ENCODE measurements at regions not wholly inside any gene's neighbourhood (a gene's known extent, or its start where the extent isn't known, plus 50 kb on each side); places are given as distances from the start of the nearest gene placed in this dataset.

DNA sequence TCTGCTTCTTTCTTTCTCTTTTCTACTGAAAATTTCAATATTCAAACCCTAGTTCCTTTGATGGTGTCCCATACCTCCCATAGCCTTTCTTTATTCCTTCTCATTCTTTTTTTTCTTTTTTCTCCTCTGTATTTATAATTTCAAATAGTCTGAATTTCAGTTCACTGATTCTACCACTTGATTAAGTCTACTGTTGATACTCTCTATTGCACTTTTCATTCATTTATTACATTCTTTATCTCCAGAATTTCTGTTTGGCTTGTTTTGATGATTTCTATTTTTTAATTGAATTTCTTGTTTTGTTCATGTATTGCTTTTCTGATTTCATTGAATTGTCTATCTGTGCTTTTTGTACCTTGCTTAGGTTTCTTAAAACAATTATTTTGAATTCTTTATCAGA is 111.9 kb upstream of the VRK2 start:
- Histone ChIP-seq H3K4me3 (no peak overlapping the region), H3K36me3 (no peaks in the 10 kb centered on the region), H3K9me3 (peaks cover 9% of the 10 kb centered on the region), H3K27me3 (no peaks in the 10 kb centered on the region)
- DNase-seq: no peak

DNA sequence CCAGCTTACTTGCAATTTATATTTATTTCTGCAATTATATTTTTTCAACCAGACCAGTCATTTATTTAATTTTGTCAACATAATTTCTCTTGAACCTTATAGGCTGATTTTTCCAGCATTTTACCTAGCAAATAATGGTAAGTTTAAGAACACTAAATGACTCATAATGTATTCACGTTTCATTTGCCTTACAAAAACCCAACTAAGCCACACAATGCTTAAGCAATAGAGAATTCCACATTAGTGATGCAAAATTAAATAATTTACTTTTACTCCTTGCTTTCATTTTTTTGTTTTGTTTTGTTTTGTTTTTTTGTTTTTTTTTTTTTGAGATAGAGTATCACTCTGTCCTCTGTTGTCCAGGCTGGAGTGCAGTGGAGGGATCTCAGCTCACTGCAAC is 110.4 kb upstream of the VRK2 start:
- Histone ChIP-seq H3K4me3 (no peak overlapping the region), H3K36me3 (no peaks in the 10 kb centered on the region), H3K9me3 (peaks cover 9% of the 10 kb centered on the region), H3K27me3 (no peaks in the 10 kb centered on the region)
- no peak for DNase-seq

DNA sequence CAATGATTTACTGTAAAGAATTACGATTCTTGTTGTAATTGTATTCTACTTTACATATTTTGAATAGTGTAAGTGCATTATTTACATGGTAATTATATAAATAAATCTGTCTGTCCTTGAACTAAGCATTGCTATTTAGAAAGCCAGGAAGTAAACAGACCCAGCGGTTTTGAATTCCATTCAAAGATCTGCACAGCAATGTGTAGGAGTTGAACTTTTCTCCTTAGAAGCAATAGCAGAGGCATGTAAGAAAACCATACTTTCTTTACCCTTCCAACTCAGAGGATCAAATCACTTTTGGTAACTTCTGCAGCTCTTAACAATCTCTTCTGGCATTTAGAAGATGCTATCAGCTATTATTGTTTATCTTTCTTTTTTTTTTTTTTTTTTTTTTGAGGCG is 109.2 kb upstream of the VRK2 start:
- no peak overlapping the region for H3K4me3 ChIP-seq
- no peak for DNase-seq
- no peaks in the 10 kb centered on the region for H3K36me3 ChIP-seq
- peaks cover 9% of the 10 kb centered on the region for H3K9me3 ChIP-seq
- H3K27me3 ChIP-seq: no peaks in the 10 kb centered on the region

DNA sequence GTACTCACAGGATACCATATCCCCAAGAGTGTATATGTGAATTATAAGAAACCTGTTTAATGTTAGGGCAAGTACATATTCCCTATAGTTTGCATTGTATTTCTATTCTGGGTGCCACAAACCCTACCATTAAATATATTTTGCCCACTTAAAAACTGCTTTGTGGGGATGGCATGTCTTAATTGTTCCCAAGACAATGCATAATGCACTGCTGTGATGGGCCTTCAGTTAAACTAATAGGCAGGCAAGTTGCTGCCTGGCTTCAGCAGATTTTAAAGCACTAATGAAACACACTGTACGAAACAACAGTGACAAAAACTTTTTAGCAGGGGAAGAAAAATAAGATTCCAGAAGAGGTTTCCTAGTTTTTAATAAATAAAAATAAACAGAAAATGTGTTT is 104.8 kb upstream of the VRK2 start:
- Histone ChIP-seq H3K9me3 (0 out of 2 replicates have a peak, but pooled peaks cover 2% of the 10 kb centered on the region), H3K27me3 (no peaks in the 10 kb centered on the region), H3K36me3 (no peaks in the 10 kb centered on the region), H3K4me3 (no peak overlapping the region)
- no peak for DNase-seq

DNA sequence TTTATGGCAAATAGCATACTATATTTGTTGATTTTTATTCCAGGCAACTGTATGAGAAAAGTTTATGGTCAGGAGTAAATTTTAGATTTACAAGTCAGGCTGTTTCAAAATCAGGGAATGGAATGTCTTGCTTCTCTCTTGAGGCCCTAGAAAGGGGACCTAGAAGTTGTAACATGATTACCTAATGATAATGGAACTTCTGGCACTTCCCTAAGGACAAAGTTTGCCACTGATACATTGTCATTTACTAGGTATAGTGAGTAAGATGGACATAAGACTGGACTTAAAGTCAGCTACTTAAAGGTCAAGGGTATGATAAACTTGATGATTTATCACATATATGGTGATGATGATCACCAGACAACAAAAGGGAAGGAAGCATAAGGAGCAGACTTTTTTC is 103.3 kb upstream of the VRK2 start:
- no peaks in the 10 kb centered on the region for H3K9me3 ChIP-seq
- no peaks in the 10 kb centered on the region for H3K27me3 ChIP-seq
- DNase-seq: no peak
- H3K36me3 ChIP-seq: no peaks in the 10 kb centered on the region
- H3K4me3 ChIP-seq: no peak overlapping the region

DNA sequence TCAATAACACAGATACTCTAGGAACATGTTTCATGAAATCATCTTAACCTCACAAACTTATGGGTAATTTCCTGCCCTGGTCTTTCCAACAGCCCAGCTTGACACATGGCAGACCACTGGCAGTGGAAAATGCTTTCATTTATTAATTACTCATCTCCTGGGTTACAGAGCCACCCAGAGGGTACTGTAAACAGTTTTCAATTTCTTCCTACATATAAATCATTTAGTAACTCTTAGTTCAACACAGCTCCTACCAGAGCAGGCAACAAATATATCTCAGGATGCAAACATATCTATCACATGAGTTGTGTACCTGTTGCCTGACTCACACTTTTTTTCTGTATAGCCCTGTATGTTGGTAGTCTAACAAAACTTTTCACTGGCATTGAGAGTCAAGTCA is 99.2 kb upstream of the VRK2 start:
- DNase-seq: no peak
- Histone ChIP-seq H3K27me3 (no peaks in the 10 kb centered on the region), H3K9me3 (no peaks in the 10 kb centered on the region), H3K4me3 (no peak overlapping the region), H3K36me3 (no peaks in the 10 kb centered on the region)

DNA sequence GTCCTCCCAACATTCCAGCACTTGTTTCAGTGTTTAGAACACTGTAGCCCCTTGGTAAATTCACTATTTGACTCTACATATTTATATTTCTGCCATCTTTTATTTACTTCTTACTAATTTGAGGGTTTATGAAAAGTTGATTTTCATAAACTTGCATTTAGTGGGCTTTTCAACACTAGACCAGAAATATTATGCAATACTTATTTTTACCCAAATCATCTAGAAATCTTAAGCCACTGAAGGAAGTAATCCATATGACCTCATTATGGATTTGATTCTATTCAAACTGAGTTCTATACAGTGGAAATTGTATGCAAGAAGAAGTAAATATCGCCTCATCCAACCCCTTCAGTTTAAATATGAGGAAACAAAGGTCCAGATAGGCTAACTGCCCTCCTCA is 92.6 kb upstream of the VRK2 start:
- H3K27me3 ChIP-seq: no peaks in the 10 kb centered on the region
- H3K9me3 ChIP-seq: no peaks in the 10 kb centered on the region
- no peaks in the 10 kb centered on the region for H3K36me3 ChIP-seq
- no peak overlapping the region for H3K4me3 ChIP-seq
- DNase-seq: no peak

DNA sequence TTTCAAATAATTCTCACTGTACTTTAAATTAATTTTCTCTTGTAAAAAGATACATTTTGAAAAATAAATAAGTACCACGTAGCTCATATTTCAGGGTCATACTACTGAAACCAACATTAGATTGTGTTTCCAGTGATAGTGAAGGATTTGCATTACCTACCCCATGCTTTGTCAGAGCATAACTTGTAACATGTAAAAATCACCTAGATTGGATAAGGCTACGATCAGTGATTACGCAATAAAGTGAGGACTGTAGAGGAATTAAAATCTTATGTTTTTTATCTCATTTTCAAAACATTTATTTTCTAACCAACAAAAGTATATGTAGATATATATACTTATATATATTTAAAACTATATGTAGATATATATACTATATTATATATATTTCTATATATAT is 89.4 kb upstream of the VRK2 start:
- Histone ChIP-seq H3K9me3 (no peaks in the 10 kb centered on the region), H3K4me3 (no peak overlapping the region), H3K36me3 (no peaks in the 10 kb centered on the region), H3K27me3 (no peaks in the 10 kb centered on the region)
- no peak for DNase-seq

DNA sequence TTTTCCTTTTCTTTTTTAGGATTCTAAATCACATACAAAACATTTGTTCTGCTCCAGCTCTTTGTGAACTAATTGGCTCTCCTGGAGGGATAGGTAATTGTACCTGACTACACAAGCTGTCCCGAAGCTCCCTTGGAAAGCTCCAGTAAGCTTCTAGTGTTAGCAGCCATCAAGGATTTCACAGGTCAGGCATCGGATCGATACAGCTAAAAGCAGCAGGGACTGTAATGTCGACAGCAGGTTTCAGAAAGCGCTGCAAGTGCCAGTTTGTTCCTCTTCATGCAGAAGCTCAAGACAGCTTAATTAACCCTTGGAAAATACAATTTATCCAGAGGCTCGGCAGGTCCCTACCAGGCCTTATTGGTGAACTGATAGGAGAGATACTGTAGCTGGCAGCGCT is 87.2 kb upstream of the VRK2 start:
- H3K27me3 ChIP-seq: no peaks in the 10 kb centered on the region
- H3K4me3 ChIP-seq: no peak overlapping the region
- H3K9me3 ChIP-seq: no peaks in the 10 kb centered on the region
- DNase-seq: no peak
- H3K36me3 ChIP-seq: no peaks in the 10 kb centered on the region

DNA sequence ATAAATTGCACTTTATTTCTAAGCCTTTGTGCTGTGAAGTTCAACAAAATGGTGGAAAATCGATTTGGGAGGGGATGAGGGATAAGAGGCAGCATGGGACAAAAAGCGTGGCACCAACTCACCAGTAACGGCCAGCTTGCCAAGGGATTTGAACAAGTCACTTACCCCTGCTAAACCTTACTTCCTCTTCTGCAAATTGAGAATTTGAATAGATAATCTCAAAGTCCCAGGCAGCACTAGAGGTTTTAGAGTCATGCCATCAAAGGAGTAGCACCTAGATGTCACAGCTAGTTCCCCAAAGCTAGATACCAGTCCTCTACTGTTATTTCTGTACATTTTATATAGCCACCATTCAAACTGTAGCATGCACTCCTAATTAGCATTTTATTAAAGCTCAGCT is 83.7 kb upstream of the VRK2 start:
- DNase-seq: no peak
- Histone ChIP-seq H3K9me3 (no peaks in the 10 kb centered on the region), H3K4me3 (no peak overlapping the region), H3K27me3 (no peaks in the 10 kb centered on the region), H3K36me3 (no peaks in the 10 kb centered on the region)

DNA sequence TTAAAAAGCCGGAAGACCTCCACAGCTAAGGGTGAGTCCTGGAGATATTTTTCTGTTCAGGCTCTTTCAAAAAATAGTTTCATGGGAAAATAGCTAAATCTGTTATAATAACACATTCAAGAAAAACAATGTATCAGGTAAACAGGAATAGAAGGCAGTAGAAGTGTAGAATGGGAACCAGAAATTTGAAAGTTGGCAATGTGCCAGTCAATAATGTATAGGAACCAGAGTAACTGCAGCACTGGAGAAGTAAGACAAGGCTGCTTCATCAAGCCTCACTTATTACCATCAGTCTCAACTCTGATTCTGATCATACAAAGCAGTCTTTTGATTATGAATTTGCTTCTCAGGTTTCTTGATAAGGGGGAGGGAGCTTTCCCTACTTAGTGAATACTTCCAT is 81.4 kb upstream of the VRK2 start:
- H3K4me3 ChIP-seq: no peak overlapping the region
- no peak for DNase-seq
- H3K9me3 ChIP-seq: no peaks in the 10 kb centered on the region
- no peaks in the 10 kb centered on the region for H3K36me3 ChIP-seq
- H3K27me3 ChIP-seq: no peaks in the 10 kb centered on the region

DNA sequence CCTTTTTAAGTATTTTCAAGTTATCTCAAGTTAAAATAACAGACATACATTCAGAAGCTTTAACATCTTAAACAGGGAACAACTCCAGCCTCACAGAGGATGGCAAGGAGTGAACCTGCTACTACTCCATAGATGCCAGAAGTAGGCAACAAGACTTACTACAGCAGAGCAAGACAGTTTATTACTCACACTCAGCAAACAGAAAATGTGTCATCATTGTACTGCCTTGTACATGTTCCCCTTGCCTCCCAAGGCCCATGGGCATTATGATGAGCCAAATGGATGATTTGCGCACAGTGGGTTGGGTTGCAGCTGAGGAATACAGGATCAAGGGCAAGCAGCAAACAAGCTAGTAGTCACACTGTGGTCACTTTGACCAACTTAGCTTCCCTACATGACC is 80.6 kb upstream of the VRK2 start:
- H3K36me3 ChIP-seq: no peaks in the 10 kb centered on the region
- no peak for DNase-seq
- H3K27me3 ChIP-seq: no peaks in the 10 kb centered on the region
- H3K9me3 ChIP-seq: no peaks in the 10 kb centered on the region
- H3K4me3 ChIP-seq: no peak overlapping the region

DNA sequence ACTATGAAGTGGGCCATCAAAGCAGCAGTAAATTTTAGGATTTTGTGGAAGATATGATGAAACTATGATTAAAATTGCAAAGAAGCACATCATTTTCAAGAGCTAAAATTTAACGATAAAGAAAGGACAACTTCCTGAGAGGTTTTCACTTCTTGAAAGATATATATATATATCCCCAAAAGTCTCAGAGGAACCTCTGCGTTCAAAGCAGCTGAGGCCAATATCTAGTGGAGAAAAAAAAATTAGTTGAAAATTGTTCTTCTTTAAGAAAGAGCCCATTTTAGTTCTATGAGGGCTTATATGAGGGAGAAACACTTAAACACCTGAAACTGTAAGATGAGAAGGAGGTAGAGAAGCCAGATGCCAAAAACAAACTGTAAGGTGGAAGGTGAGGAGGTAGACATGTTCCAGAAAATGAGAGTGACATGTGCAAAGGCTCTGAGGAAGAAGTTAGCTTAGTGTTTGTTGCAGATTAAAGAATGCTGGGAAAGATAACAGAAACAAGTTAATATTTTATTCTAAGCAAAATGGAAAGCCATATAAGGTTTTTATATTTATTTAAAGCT is 72.9 kb upstream of the VRK2 start:
- Histone ChIP-seq H3K9me3 (peaks cover 3% of the 10 kb centered on the region; the same call in 1 of the 2 replicates), H3K27me3 (no peaks in the 10 kb centered on the region), H3K36me3 (no peaks in the 10 kb centered on the region), H3K4me3 (no peak overlapping the region)
- DNase-seq: no peak

DNA sequence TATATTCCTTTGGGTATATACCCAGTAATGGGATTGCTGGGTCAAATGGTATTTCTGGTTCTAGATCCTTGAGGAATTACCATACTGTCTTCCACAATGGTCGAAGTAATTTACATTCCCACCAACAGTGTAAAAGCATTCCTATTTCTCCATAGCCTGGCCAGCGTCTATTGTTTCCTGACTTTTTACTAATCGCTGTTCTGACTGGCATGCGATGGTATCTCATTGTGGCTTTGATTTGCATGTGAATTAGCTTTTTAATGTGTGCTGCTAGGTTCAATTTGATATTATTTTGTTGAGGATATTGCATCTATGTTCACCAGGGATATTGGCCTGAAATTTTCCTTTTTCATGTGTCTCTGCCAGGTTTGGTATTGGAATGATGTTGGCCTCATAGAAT is 67.4 kb upstream of the VRK2 start:
- Histone ChIP-seq H3K9me3 (peaks cover 6% of the 10 kb centered on the region; the same call in 1 of the 2 replicates), H3K4me3 (no peak overlapping the region), H3K36me3 (no peaks in the 10 kb centered on the region), H3K27me3 (no peaks in the 10 kb centered on the region)
- DNase-seq: no peak

DNA sequence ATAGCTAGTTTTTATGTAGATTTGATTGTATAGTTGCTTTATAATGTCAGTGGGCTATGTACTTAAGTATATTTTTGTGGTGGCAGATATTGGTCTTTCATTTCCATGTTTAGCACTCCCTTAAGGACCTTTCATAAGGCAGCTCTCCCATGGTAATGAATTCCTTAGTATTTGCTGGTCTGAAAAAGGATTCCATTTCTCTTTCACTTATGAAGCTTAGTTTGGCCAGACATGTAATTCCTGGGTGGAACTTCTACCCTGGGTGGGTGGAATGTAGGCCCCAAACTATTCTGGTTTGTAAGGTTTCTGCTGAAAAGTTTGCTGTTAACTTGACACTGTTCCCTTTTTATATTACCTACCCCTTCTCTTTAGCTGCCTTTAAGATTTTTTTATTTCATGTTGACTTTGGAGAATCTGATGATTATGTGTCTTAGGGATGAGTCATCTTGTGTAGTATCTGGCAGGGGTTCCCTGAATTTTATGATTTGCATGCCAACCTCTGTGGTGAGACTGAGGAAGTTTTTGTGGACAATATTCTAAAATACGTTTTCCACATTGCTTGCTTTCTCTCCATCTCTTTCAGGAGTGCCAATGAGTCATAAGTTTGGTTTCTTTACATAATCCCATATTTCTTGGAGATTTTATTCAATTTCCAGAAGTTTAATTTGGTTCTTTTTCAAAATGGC is 65.4 kb upstream of the VRK2 start:
- H3K4me3 ChIP-seq: no peak overlapping the region
- DNase-seq: peak; percentile 53
- peaks cover 6% of the 10 kb centered on the region; the same call in 1 of the 2 replicates for H3K9me3 ChIP-seq
- no peaks in the 10 kb centered on the region for H3K27me3 ChIP-seq
- no peaks in the 10 kb centered on the region for H3K36me3 ChIP-seq

DNA sequence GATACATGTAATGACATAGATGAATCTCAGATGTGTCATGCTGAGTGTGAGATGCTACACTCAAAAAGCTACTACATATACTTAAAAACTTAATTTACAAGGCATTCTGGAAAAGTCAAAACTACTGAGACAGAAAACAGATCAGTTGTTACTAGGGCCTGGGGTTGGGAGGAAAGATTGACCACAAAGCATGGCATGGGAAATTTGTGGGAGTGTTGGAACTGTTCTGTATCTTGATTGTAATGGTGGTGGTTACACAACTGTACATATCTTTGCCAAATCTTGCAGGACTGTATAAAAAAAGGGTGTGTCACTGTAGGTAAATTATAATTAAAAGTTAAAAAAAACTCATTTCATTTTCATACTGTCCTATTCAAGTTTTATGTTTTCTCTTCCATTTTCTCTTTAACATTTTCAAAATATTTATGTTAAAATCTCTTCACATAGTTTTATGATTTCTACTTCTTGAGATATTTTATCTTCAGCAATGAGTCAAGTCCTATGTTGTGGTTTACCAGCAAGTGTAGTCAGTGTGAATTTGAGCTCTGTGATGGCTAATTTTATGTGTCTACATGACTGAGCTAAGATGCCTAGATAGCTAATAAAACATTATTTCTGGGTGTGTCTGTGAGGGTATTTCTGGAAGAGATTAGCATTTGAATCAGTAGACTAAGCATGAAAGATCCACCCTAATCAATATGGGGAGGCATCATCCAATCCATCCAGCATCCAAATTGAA is 58.6 kb upstream of the VRK2 start:
- H3K36me3 ChIP-seq: no peaks in the 10 kb centered on the region
- no peaks in the 10 kb centered on the region for H3K27me3 ChIP-seq
- DNase-seq: no peak
- no peaks in the 10 kb centered on the region for H3K9me3 ChIP-seq
- no peak overlapping the region for H3K4me3 ChIP-seq

DNA sequence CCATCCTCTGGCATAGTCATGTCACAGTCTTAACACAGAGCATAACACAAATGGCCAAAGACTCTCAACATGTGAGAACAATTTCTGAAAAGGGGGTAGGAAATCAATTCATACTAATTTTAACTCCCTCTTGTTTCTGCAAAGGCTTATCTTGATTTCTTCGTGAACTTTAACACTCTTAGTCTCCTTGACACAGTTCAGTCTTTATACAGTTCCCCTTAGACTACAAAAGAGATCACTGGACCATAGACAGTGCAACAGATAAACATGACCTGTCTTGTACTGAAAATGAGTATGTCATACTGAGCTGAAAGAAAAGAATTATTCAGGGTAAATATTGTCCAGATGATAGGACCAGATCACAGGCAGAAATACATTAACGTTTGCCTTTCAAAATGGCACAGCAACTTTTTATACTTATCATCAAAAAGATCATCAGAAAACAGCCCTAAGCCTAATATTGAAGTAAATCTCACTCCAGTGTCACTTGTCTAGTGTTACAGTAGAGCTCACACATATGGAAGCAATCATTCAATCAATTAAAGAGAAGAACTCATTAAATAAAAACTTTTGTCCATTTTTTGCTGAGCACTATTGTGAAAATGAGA is 56.4 kb upstream of the VRK2 start:
- no peak for DNase-seq

More for the DNA sequence above, 56.4 kb upstream of the VRK2 start:
- Histone ChIP-seq H3K9me3 (no peaks in the 10 kb centered on the region), H3K4me3 (no peak overlapping the region), H3K27me3 (no peaks in the 10 kb centered on the region), H3K36me3 (no peaks in the 10 kb centered on the region)

Measured in MG63 (cell line).